Ishikawa (cell line): ENCODE measurements at regions not wholly inside any gene's neighbourhood (a gene's known extent, or its start where the extent isn't known, plus 50 kb on each side); places are given as distances from the start of the nearest gene placed in this dataset.

Source experiments
- YY1 ChIP-seq: IDR thresholded peaks from 2 replicates; pipeline ENCODE4 v1.6.1; 2012; ENCODE audit warnings: low read depth
- TF ChIP-seq, protein P1 (sequence below): IDR thresholded peaks from 2 replicates; pipeline ENCODE4 v1.6.1; 2012

DNA sequence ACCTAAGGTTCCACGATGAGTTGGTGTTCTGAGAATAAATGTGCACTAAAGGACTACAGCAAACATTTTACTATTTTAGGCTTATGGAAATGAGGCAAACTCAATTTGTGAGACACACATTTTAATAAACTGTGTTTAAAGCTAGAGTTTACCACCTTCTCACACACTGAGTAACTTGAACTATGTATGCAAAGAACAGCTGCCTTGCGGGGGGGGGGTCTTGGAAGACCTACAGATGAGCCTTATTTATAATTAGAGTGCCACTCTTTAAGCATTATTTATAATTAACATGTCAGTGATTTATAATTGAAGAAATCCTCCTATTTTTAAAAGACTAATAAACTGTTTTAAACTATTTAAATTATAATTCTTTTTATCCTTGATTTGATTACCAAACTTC is 300.4 kb downstream of the DLEU7 start:
- no peak for TF ChIP-seq YY1
- TF ChIP-seq, protein P1, sequence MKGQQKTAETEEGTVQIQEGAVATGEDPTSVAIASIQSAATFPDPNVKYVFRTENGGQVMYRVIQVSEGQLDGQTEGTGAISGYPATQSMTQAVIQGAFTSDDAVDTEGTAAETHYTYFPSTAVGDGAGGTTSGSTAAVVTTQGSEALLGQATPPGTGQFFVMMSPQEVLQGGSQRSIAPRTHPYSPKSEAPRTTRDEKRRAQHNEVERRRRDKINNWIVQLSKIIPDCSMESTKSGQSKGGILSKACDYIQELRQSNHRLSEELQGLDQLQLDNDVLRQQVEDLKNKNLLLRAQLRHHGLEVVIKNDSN = no peak
